ENCODE measurements at regions not wholly inside any gene's neighbourhood (a gene's known extent, or its start where the extent isn't known, plus 50 kb on each side); places are given as distances from the start of the nearest gene placed in this dataset.

GRCh38 chr13:75919660-75920199 is 283.6 kb downstream of the LMO7 start:
- no peak for DNase-seq

- no peak for DNase-seq
Observed at GRCh38 chr13:75915066-75915465, 278.9 kb downstream of the LMO7 start.

DNA sequence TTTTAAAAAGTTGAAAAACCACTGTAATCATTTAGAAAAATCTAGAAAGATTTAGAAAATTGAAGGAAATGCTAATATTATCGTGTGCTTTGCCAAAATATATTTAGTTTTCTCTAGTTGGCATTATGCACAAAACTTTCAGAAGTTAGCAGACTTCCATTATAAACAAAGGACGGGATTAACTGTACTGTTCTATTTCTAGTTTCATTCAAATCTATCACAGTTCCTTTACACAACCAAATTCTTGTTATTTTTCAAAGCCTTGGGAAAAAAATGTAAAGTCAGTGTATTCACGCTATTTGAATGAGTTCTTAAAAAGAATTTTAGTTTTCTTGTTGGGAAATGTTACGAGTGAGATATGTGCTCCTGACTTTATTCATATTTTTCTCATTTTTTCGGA is 277.8 kb downstream of the LMO7 start:
- DNase-seq = no peak

GRCh38 chr13:75910591-75910990 is 274.5 kb downstream of the LMO7 start:
- no peak for DNase-seq

Measured in activated naive CD4-positive, alpha-beta T cell treated with Interleukin-2 at 50 U/mL for 16 hours (primary cell).